ENCODE measurements at regions not wholly inside any gene's neighbourhood (a gene's known extent, or its start where the extent isn't known, plus 50 kb on each side); places are given as distances from the start of the nearest gene placed in this dataset.

- DNase-seq: no peak
These were observed 383.5 kb upstream of the VWC2 start for GRCh38 chr7:49389871-49390479.

GRCh38 chr7:49396229-49396628 is 377.2 kb upstream of the VWC2 start:
- DNase-seq: no peak

GRCh38 chr7:49397750-49398149 is 375.7 kb upstream of the VWC2 start:
- DNase-seq: no peak

GRCh38 chr7:49398236-49398635 is 375.2 kb upstream of the VWC2 start:
- no peak for DNase-seq

- DNase-seq: no peak
These were observed 374.7 kb upstream of the VWC2 start for GRCh38 chr7:49398746-49399145.

- DNase-seq: no peak
These were observed 372.4 kb upstream of the VWC2 start for GRCh38 chr7:49400891-49401550.

- DNase-seq: no peak
These were observed 369.6 kb upstream of the VWC2 start for GRCh38 chr7:49403844-49404243.

GRCh38 chr7:49407205-49407604 is 366.2 kb upstream of the VWC2 start:
- DNase-seq: no peak

- DNase-seq: no peak
These were observed 356.4 kb upstream of the VWC2 start for GRCh38 chr7:49417034-49417433.

GRCh38 chr7:49418963-49419362 is 354.5 kb upstream of the VWC2 start:
- DNase-seq: no peak

- no peak for DNase-seq
These were observed 350.9 kb upstream of the VWC2 start for GRCh38 chr7:49422564-49422963.

- no peak for DNase-seq
These were observed 349.3 kb upstream of the VWC2 start for GRCh38 chr7:49424109-49424508.

GRCh38 chr7:49425277-49425818 is 348.1 kb upstream of the VWC2 start:
- no peak for DNase-seq

GRCh38 chr7:49432254-49432653 is 341.2 kb upstream of the VWC2 start:
- no peak for DNase-seq

- no peak for DNase-seq
These were observed 339.6 kb upstream of the VWC2 start for GRCh38 chr7:49433794-49434193.

GRCh38 chr7:49434846-49435245 is 338.6 kb upstream of the VWC2 start:
- DNase-seq: no peak

- no peak for DNase-seq
These were observed 335.2 kb upstream of the VWC2 start for GRCh38 chr7:49438281-49438680.

- no peak for DNase-seq
These were observed 329.9 kb upstream of the VWC2 start for GRCh38 chr7:49443515-49443914.

GRCh38 chr7:49453486-49453885 is 320.0 kb upstream of the VWC2 start:
- no peak for DNase-seq

- DNase-seq: no peak
These were observed 294.0 kb upstream of the VWC2 start for GRCh38 chr7:49479441-49479840.

GRCh38 chr7:49479936-49480544 is 293.4 kb upstream of the VWC2 start:
- no peak for DNase-seq

- no peak for DNase-seq
These were observed 292.4 kb upstream of the VWC2 start for GRCh38 chr7:49481075-49481474.

- DNase-seq: no peak
These were observed 290.3 kb upstream of the VWC2 start for GRCh38 chr7:49483142-49483541.

Measured in activated CD4-positive, alpha-beta T cell treated with anti-CD3 and anti-CD28 coated beads, Interleukin-2, amount 50 U/mL, for 48 hours (primary cell).